Erythroblast (primary cell): ENCODE measurements at regions not wholly inside any gene's neighbourhood (a gene's known extent, or its start where the extent isn't known, plus 50 kb on each side); places are given as distances from the start of the nearest gene placed in this dataset.

Source experiments
- GATA1 ChIP-seq: IDR thresholded peaks from 2 replicates; pipeline ENCODE4 v1.6.1; 2011; ENCODE audit warnings: low read depth, mild to moderate bottlenecking, control low read depth, low read length, moderate library complexity
- POLR2A ChIP-seq: IDR thresholded peaks from 2 replicates; pipeline ENCODE4 v1.6.1; 2011; ENCODE audit warnings: mild to moderate bottlenecking, low read length

DNA sequence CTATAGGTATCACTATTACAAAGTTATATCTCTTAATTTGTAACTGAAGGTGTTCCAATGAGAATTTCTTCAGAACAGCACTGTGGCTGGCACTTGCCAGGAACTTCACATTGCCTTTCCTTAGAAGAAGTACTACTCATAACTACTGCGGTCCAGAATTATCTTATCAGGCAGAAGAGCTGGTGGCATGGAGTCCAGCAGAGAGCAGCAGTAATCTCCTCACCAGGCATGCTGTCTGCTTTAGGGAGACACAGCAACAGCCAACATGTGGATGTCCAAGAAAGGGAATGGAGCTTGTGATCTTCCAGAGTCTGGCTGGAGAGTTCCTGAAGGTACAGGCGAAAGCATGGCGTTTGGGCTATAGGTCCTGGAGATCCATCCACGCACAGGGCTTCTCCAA lies 919.7 kb upstream of the NR2F2 start:
- TF ChIP-seq POLR2A (no peak), GATA1 (no peak)
